ENCODE measurements at regions not wholly inside any gene's neighbourhood (a gene's known extent, or its start where the extent isn't known, plus 50 kb on each side); places are given as distances from the start of the nearest gene placed in this dataset.

GRCh38 chr2:136059036-136059472 is 58.9 kb downstream of the CXCR4 start:
- no peak overlapping the region for H3K4me3 Mint-ChIP-seq
- TF ChIP-seq, protein P1, sequence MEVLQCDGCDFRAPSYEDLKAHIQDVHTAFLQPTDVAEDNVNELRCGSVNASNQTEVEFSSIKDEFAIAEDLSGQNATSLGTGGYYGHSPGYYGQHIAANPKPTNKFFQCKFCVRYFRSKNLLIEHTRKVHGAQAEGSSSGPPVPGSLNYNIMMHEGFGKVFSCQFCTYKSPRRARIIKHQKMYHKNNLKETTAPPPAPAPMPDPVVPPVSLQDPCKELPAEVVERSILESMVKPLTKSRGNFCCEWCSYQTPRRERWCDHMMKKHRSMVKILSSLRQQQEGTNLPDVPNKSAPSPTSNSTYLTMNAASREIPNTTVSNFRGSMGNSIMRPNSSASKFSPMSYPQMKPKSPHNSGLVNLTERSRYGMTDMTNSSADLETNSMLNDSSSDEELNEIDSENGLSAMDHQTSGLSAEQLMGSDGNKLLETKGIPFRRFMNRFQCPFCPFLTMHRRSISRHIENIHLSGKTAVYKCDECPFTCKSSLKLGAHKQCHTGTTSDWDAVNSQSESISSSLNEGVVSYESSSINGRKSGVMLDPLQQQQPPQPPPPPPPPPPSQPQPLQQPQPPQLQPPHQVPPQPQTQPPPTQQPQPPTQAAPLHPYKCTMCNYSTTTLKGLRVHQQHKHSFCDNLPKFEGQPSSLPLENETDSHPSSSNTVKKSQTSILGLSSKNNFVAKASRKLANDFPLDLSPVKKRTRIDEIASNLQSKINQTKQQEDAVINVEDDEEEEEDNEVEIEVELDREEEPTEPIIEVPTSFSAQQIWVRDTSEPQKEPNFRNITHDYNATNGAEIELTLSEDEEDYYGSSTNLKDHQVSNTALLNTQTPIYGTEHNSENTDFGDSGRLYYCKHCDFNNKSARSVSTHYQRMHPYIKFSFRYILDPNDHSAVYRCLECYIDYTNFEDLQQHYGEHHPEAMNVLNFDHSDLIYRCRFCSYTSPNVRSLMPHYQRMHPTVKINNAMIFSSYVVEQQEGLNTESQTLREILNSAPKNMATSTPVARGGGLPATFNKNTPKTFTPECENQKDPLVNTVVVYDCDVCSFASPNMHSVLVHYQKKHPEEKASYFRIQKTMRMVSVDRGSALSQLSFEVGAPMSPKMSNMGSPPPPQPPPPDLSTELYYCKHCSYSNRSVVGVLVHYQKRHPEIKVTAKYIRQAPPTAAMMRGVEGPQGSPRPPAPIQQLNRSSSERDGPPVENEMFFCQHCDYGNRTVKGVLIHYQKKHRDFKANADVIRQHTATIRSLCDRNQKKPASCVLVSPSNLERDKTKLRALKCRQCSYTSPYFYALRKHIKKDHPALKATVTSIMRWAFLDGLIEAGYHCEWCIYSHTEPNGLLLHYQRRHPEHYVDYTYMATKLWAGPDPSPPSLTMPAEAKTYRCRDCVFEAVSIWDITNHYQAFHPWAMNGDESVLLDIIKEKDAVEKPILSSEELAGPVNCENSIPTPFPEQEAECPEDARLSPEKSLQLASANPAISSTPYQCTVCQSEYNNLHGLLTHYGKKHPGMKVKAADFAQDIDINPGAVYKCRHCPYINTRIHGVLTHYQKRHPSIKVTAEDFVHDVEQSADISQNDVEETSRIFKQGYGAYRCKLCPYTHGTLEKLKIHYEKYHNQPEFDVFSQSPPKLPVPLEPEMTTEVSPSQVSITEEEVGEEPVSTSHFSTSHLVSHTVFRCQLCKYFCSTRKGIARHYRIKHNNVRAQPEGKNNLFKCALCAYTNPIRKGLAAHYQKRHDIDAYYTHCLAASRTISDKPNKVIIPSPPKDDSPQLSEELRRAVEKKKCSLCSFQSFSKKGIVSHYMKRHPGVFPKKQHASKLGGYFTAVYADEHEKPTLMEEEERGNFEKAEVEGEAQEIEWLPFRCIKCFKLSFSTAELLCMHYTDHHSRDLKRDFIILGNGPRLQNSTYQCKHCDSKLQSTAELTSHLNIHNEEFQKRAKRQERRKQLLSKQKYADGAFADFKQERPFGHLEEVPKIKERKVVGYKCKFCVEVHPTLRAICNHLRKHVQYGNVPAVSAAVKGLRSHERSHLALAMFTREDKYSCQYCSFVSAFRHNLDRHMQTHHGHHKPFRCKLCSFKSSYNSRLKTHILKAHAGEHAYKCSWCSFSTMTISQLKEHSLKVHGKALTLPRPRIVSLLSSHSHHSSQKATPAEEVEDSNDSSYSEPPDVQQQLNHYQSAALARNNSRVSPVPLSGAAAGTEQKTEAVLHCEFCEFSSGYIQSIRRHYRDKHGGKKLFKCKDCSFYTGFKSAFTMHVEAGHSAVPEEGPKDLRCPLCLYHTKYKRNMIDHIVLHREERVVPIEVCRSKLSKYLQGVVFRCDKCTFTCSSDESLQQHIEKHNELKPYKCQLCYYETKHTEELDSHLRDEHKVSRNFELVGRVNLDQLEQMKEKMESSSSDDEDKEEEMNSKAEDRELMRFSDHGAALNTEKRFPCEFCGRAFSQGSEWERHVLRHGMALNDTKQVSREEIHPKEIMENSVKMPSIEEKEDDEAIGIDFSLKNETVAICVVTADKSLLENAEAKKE (CRISPR knock-in tag; IDR thresholded peaks at IDR 0.05), result no peak
- no peak for TF ChIP-seq ZNF331 (CRISPR knock-in tag; IDR thresholded peaks at IDR 0.05; ENCODE audit: low read depth)
- TF ChIP-seq ETS1 (IDR thresholded peaks at IDR 0.05), result no peak
- TF ChIP-seq, protein P2, sequence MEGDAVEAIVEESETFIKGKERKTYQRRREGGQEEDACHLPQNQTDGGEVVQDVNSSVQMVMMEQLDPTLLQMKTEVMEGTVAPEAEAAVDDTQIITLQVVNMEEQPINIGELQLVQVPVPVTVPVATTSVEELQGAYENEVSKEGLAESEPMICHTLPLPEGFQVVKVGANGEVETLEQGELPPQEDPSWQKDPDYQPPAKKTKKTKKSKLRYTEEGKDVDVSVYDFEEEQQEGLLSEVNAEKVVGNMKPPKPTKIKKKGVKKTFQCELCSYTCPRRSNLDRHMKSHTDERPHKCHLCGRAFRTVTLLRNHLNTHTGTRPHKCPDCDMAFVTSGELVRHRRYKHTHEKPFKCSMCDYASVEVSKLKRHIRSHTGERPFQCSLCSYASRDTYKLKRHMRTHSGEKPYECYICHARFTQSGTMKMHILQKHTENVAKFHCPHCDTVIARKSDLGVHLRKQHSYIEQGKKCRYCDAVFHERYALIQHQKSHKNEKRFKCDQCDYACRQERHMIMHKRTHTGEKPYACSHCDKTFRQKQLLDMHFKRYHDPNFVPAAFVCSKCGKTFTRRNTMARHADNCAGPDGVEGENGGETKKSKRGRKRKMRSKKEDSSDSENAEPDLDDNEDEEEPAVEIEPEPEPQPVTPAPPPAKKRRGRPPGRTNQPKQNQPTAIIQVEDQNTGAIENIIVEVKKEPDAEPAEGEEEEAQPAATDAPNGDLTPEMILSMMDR (conservative IDR thresholded peaks at IDR 0.05; ENCODE audit: low read depth in 2 of 2), result no peak
- TF ChIP-seq STAT1 (IDR thresholded peaks at IDR 0.05; ENCODE audit: unreplicated experiment), result no peak
- no peak for TF ChIP-seq ZNF114 (CRISPR knock-in tag; IDR thresholded peaks at IDR 0.05)
- TF ChIP-seq REST (IDR thresholded peaks at IDR 0.05; ENCODE audit: unreplicated experiment), result no peak
- no peak for TF ChIP-seq POLR2AphosphoS5 (IDR thresholded peaks at IDR 0.05; ENCODE audit: low read depth)
- TF ChIP-seq CREB1 (CRISPR knock-in tag; IDR thresholded peaks at IDR 0.05; ENCODE audit: low read depth), result no peak
- TF ChIP-seq JUNB (IDR thresholded peaks at IDR 0.05; ENCODE audit: unreplicated experiment), result no peak
- TF ChIP-seq EZH2 (IDR thresholded peaks at IDR 0.05; ENCODE audit: low read depth, unreplicated experiment), result no peak
- no peak for TF ChIP-seq NANOG (IDR thresholded peaks at IDR 0.05; ENCODE audit: borderline replicate concordance)
- no peak for TF ChIP-seq EZH2phosphoT487 (IDR thresholded peaks at IDR 0.05; ENCODE audit: unreplicated experiment)
- DNase-seq (ENCODE audit: low spot score), result no peak
- H3K27ac Mint-ChIP-seq, result no peak overlapping the region
- Histone ChIP-seq H3K79me2 (replicated peaks; ENCODE audit: insufficient read depth) (no peaks in the 10 kb centered on the region), H3K4me1 (ENCODE audit: insufficient read depth) (no peaks in the 10 kb centered on the region), H2AFZ (peak overlapping the region; percentile 32; the same call in 1 of the 2 replicates), H3K4me2 (no peak overlapping the region), H3K36me3 (ENCODE audit: insufficient read depth) (no peaks in the 10 kb centered on the region), H3K4me3 (no peak overlapping the region), H3F3A (replicated peaks; ENCODE audit: low read depth) (no peaks in the 10 kb centered on the region), H3K27me3 (ENCODE audit: insufficient read depth) (no peaks in the 10 kb centered on the region), H3K9me2 (ENCODE audit: insufficient read depth) (peaks cover 9% of the 10 kb centered on the region; the same call in 1 of the 2 replicates), H4K20me1 (replicated peaks; ENCODE audit: insufficient read depth) (no peaks in the 10 kb centered on the region), H3K27ac (ENCODE audit: low read depth) (no peak overlapping the region)
- H3K27me3 Mint-ChIP-seq (ENCODE audit: insufficient read depth, low read depth, poor library complexity), result no peaks in the 10 kb centered on the region
- no peaks in the 10 kb centered on the region; the same call in 2 of the 3 replicates for H3K9me3 Mint-ChIP-seq
- no peak for ATAC-seq
- H3K36me3 Mint-ChIP-seq (ENCODE audit: low read depth), result no peaks in the 10 kb centered on the region
- H3K4me1 Mint-ChIP-seq, result peaks cover 5% of the 10 kb centered on the region; the same call in 1 of the 3 replicates

Data from GM23338 (cell line).